HG03520 (cell line): ENCODE measurements at regions not wholly inside any gene's neighbourhood (a gene's known extent, or its start where the extent isn't known, plus 50 kb on each side); places are given as distances from the start of the nearest gene placed in this dataset.
"Not testable (repeated sequence)": the region's sequence is repeated elsewhere in the genome, so short reads cannot be mapped to it uniquely, and the experiment has no call there.

Experiments used
- ATAC-seq: cut with Tn5 transposase; IDR thresholded peaks from one replicate; pipeline ENCODE4 v1.9.1; 2021; ENCODE audit warnings: mild to moderate bottlenecking, moderate library complexity; ENCODE audit not compliant: unreplicated experiment

- no peak for ATAC-seq
Observed at GRCh38 chr1:66455446-66455845, 78.5 kb upstream of the SGIP1 start.

GRCh38 chr1:66460776-66461175 lies 73.2 kb upstream of the SGIP1 start:
- no peak for ATAC-seq

- no peak for ATAC-seq
Observed at GRCh38 chr1:66462313-66462712, 71.6 kb upstream of the SGIP1 start.

- ATAC-seq, result no peak
Observed at GRCh38 chr1:66464351-66464750, 69.6 kb upstream of the SGIP1 start.

GRCh38 chr1:66464802-66465201 lies 69.2 kb upstream of the SGIP1 start:
- ATAC-seq, result no peak

GRCh38 chr1:66466695-66467094 lies 67.3 kb upstream of the SGIP1 start:
- not testable (repeated sequence) for ATAC-seq

- no peak for ATAC-seq
Observed at GRCh38 chr1:66468722-66469121, 65.2 kb upstream of the SGIP1 start.

- no peak for ATAC-seq
Observed at GRCh38 chr1:66475940-66476339, 58.0 kb upstream of the SGIP1 start.

GRCh38 chr1:66476774-66477173 lies 57.2 kb upstream of the SGIP1 start:
- no peak for ATAC-seq

- no peak for ATAC-seq
Observed at GRCh38 chr1:66478116-66478515, 55.8 kb upstream of the SGIP1 start.

- no peak for ATAC-seq
Observed at GRCh38 chr1:66480162-66480561, 53.8 kb upstream of the SGIP1 start.

GRCh38 chr1:66481215-66481614 lies 52.7 kb upstream of the SGIP1 start:
- not testable (repeated sequence) for ATAC-seq
